ENCODE measurements at regions not wholly inside any gene's neighbourhood (a gene's known extent, or its start where the extent isn't known, plus 50 kb on each side); places are given as distances from the start of the nearest gene placed in this dataset.
"Not testable (repeated sequence)": the region's sequence is repeated elsewhere in the genome, so short reads cannot be mapped to it uniquely, and the experiment has no call there.

GRCh38 chr3:110504901-110505300, 566.7 kb upstream of the NECTIN3 start:
- no peak overlapping the region for H3K4me3 ChIP-seq (ENCODE audit: low read depth, low read length)
- no peak for DNase-seq (ENCODE audit: low read depth)
- H3K27me3 ChIP-seq (ENCODE audit: control insufficient read depth, insufficient read depth, low read length): no peaks in the 10 kb centered on the region
- TF ChIP-seq, protein P1, sequence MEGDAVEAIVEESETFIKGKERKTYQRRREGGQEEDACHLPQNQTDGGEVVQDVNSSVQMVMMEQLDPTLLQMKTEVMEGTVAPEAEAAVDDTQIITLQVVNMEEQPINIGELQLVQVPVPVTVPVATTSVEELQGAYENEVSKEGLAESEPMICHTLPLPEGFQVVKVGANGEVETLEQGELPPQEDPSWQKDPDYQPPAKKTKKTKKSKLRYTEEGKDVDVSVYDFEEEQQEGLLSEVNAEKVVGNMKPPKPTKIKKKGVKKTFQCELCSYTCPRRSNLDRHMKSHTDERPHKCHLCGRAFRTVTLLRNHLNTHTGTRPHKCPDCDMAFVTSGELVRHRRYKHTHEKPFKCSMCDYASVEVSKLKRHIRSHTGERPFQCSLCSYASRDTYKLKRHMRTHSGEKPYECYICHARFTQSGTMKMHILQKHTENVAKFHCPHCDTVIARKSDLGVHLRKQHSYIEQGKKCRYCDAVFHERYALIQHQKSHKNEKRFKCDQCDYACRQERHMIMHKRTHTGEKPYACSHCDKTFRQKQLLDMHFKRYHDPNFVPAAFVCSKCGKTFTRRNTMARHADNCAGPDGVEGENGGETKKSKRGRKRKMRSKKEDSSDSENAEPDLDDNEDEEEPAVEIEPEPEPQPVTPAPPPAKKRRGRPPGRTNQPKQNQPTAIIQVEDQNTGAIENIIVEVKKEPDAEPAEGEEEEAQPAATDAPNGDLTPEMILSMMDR (IDR thresholded peaks at IDR 0.05; ENCODE audit: insufficient read depth, low read length, poor library complexity, severe bottlenecking): no peak
- H3K36me3 ChIP-seq (ENCODE audit: control insufficient read depth, insufficient read depth, low read length): no peaks in the 10 kb centered on the region

DNA sequence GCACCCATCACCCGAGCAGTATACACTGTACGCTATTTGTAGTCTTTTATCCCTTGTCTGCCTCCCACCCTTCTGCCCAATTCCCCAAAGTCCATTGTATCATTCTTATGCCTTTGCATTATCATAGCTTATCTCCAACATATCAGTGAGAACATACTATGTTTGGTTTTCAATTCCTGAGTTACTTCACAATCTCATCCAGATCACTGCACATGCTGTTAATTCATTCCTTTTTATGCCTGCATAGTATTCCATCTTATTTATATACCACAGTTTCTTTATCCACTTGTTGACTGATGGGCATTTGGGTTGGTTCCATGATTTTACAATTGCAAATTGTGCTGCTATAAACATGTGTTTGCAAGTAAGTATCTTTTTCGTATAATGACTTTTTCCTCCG, 564.7 kb upstream of the NECTIN3 start:
- no peak overlapping the region for H3K4me3 ChIP-seq (ENCODE audit: low read depth, low read length)
- TF ChIP-seq, protein P1 (IDR thresholded peaks at IDR 0.05; ENCODE audit: insufficient read depth, low read length, poor library complexity, severe bottlenecking): no peak
- no peaks in the 10 kb centered on the region for H3K27me3 ChIP-seq (ENCODE audit: control insufficient read depth, insufficient read depth, low read length)
- DNase-seq (ENCODE audit: low read depth): no peak
- H3K36me3 ChIP-seq (ENCODE audit: control insufficient read depth, insufficient read depth, low read length): no peaks in the 10 kb centered on the region

DNA sequence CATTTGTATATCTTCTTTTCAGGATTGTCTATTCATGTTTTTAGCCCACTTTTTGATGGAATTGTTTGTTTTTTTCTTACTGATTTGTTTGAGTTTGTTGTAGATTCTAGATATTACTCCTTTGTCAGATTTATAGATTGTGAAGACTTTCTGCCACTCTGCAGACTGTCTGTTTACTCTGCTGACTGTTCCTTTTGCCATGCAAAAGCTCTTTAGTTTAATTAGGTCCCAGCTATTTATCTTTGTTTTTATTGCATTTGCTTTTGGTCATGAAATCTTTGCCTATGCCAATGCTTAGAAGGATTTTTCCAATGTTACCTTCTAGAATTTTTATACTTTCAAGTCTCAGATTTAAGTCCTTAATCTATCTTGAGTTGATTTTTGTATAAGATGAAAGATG, 564.0 kb upstream of the NECTIN3 start:
- H3K27me3 ChIP-seq (ENCODE audit: control insufficient read depth, insufficient read depth, low read length); H3K4me3 ChIP-seq (ENCODE audit: low read depth, low read length); DNase-seq (ENCODE audit: low read depth); H3K36me3 ChIP-seq (ENCODE audit: control insufficient read depth, insufficient read depth, low read length): not testable (repeated sequence)

- TF ChIP-seq, protein P1 (IDR thresholded peaks at IDR 0.05; ENCODE audit: insufficient read depth, low read length, poor library complexity, severe bottlenecking): no peak
- no peak overlapping the region for H3K4me3 ChIP-seq (ENCODE audit: low read depth, low read length)
- no peaks in the 10 kb centered on the region for H3K27me3 ChIP-seq (ENCODE audit: control insufficient read depth, insufficient read depth, low read length)
- H3K36me3 ChIP-seq (ENCODE audit: control insufficient read depth, insufficient read depth, low read length): no peaks in the 10 kb centered on the region
- no peak for DNase-seq (ENCODE audit: low read depth)
These were observed 558.7 kb upstream of the NECTIN3 start for GRCh38 chr3:110512961-110513360.

- H3K4me3 ChIP-seq (ENCODE audit: low read depth, low read length): no peak overlapping the region
- no peaks in the 10 kb centered on the region for H3K36me3 ChIP-seq (ENCODE audit: control insufficient read depth, insufficient read depth, low read length)
- DNase-seq (ENCODE audit: low read depth): no peak
These were observed 553.6 kb upstream of the NECTIN3 start for GRCh38 chr3:110518031-110518430.

DNA sequence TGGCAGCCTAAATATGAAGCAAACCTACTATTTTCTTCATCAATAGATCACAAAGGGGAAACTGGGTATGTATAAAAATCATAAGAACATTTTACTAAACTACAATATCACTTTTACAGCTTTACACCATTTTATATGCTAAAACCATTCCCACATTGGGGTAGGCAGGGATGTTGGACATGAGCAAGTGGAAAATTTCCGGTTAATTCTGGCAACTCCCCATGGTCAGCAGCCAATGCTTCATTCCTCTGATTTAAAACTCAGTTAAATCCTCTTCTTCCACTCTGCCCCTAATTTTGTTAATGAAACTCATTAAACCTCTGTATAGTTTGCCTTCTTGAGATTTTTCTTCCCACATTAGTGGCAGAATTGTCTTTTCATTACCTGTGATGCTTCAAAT, 552.5 kb upstream of the NECTIN3 start:
- H3K36me3 ChIP-seq (ENCODE audit: control insufficient read depth, insufficient read depth, low read length): no peaks in the 10 kb centered on the region
- no peaks in the 10 kb centered on the region for H3K27me3 ChIP-seq (ENCODE audit: control insufficient read depth, insufficient read depth, low read length)
- TF ChIP-seq, protein P1 (IDR thresholded peaks at IDR 0.05; ENCODE audit: insufficient read depth, low read length, poor library complexity, severe bottlenecking): no peak
- H3K4me3 ChIP-seq (ENCODE audit: low read depth, low read length): no peak overlapping the region
- DNase-seq (ENCODE audit: low read depth): no peak

More at GRCh38 chr3:110518031-110518430, 553.6 kb upstream of the NECTIN3 start:
- TF ChIP-seq, protein P1 (IDR thresholded peaks at IDR 0.05; ENCODE audit: insufficient read depth, low read length, poor library complexity, severe bottlenecking): no peak
- H3K27me3 ChIP-seq (ENCODE audit: control insufficient read depth, insufficient read depth, low read length): no peaks in the 10 kb centered on the region

Measured in kidney epithelial cell (primary cell).